Sigmoid colon (tissue), 3 donors: ENCODE measurements at regions not wholly inside any gene's neighbourhood (a gene's known extent, or its start where the extent isn't known, plus 50 kb on each side); places are given as distances from the start of the nearest gene placed in this dataset.

ENCODE experiments used
- CTCF ChIP-seq, 4 experiments: fragments of 450-650 bp in 3 of 4; fragments of 200-600 bp in 1 of 4; IDR thresholded peaks; one replicate each; pipeline ENCODE4 v1.5.1; 2016 to 2019; ENCODE audit warnings: antibody characterized with exemption in 4 of 4, mild to moderate bottlenecking in 3 of 4, moderate library complexity in 2 of 4
- POLR2A ChIP-seq, 2 donors: fragments of 450-650 bp; IDR thresholded peaks; one replicate each; pipeline ENCODE4 v1.6.1; 2016; ENCODE audit warnings: antibody characterized with exemption in 2 of 2, mild to moderate bottlenecking in 2 of 2, moderate library complexity in 2 of 2

DNA sequence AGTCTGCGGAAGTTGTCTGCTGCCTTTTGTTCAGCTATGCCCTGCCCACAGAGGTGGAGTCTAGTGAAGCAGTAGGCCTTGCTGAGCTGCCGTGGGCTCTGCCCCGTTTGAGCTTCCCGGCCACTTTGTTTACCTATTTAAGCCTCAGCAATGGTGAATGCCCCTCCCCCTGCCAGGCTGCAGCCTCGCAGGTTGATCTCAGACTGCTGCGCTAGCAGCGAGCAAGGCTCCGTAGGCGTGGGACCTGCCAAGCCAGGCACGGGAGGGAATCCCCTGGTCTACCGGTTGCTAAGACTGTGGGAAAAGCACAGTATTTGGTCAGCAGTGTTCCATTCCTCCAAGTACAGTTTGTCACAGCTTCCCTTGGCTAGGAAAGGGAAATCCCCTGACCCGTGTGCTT is 143.6 kb downstream of the DYRK2 start:
- no peak for TF ChIP-seq CTCF (IDR thresholded peaks at IDR 0.05)
- no peak for TF ChIP-seq POLR2A (IDR thresholded peaks at IDR 0.05)
